ENCODE measurements at regions not wholly inside any gene's neighbourhood (a gene's known extent, or its start where the extent isn't known, plus 50 kb on each side); places are given as distances from the start of the nearest gene placed in this dataset.
"Not testable (repeated sequence)": the region's sequence is repeated elsewhere in the genome, so short reads cannot be mapped to it uniquely, and the experiment has no call there.

DNA sequence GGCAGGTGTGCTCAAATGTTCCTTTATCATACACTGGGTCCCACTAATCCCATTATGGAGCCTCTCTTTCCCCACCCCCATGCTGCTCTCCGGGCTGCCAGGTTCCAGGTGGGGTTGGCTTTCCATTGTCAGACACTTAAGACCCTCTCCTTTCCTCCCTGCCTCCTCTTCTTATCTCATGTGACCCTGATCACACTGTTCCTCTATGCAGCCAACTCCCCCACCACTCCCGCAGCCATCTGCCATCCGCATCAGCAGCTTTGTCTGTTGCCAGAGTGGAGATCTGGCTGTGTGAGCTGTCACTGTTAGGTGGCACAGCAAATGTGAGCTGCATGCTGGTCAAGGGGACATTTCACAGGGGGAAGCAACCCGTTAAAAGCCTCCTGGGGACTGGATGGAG is 391.4 kb downstream of the TNS3 start:
- no peak for DNase-seq (ENCODE audit: low read depth)

DNA sequence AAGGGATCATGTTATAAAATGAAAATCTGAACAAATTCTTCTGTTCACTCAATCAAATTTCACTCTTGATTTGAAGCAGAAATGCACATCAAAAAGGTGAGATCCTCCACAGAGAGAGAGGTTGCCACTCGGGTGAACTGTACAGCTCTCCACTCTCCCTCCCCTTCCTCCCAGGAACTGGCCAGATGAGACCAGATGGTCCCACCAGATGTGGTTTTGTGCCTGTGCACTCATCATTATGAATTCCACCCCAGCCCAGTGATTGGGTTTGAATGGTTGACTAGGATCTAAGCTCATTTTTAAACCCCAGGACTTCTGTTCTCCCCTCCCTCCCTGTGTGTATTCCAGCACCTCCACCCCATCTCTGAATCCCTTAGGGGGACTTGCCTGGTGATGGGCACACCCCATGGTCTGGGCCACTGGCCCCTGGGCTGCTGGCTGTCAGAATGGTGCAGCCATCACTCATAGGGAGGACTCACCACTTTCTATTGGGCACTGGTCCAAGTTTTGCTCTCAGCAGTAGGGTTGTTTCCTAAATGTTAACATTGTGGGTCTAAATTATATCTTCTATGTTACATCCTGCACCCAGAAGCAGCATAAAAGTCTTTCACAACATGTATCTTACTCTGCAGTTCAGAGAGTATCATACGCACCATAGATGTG is 393.1 kb downstream of the TNS3 start:
- DNase-seq (ENCODE audit: low read depth): peak; percentile 9

DNA sequence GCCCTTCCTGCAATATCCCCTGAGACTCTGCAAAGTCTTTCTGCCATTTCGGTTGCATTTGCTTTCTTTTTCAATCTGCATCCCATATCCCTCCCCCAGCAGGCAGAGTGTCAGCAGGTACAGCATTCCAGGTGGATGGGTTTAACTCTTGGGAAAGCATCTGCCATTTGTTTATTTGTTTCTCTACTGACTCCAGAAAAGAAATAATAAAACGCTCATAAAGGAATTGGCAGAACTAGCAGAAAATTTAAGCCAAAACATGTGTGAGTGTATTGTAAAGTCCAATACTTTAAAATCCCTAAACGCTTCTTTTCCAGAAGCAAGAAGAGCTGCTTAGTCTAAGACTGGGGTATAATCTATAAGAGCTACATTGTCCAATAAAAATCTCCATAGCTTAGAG is 393.8 kb downstream of the TNS3 start:
- DNase-seq (ENCODE audit: low read depth): no peak

DNA sequence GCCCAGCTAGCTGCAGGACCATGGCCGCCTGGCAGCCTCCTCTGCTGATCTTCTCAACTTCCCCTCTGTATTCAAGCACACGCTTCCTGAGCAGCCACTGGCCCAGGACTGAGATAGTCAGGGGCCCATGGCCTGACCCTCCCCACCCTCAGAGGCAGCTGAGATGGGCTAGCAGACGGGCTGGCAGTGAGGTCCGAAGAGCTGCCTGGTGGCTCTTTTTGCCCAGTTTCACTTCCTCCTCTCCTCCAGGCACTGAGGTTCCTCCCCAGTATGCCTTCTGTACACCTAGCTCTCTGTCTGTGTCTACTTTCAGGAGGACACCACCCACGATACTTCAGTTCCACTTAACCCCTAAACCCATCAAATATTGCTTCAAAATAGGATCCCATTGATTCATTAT is 395.6 kb downstream of the TNS3 start:
- no peak for DNase-seq (ENCODE audit: low read depth)

DNA sequence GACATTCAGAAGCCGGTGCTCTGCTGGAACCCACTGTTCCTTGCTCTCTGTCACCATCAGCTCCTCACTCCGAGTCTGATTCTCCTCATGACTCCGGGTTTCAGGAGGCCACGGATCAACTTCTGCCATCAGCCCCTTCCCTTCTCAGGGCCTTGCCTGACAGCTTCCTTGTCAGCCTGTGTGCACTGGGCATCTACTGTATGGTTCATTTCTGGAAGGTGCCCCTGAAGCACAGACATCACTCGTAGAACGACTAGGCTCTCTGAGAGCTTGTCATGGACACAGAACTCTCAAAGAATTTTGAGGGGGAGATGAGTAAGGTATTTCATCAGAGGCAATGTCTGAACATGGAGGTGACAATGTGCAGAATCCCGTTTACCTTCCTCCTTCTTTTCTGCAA is 396.1 kb downstream of the TNS3 start:
- DNase-seq (ENCODE audit: low read depth): no peak

DNA sequence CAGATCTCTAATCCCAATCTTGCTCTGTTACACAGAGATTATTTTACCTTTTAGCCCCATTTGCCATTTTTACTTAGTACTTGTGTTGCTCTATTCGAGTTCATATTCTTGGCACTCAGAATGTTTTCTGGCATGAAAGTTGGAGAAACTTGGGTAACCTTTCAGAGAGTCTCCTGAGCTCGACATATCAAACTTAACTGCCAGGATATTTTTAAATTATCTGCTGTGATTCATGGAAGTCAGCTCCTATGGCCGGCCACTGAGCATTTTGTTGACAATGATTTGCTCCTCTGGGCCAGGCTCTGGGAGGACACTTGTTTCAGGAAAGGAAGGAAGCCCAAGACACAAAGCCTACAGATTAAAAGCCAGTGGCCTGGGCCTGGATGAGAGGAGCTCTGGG is 396.7 kb downstream of the TNS3 start:
- no peak for DNase-seq (ENCODE audit: low read depth)

DNA sequence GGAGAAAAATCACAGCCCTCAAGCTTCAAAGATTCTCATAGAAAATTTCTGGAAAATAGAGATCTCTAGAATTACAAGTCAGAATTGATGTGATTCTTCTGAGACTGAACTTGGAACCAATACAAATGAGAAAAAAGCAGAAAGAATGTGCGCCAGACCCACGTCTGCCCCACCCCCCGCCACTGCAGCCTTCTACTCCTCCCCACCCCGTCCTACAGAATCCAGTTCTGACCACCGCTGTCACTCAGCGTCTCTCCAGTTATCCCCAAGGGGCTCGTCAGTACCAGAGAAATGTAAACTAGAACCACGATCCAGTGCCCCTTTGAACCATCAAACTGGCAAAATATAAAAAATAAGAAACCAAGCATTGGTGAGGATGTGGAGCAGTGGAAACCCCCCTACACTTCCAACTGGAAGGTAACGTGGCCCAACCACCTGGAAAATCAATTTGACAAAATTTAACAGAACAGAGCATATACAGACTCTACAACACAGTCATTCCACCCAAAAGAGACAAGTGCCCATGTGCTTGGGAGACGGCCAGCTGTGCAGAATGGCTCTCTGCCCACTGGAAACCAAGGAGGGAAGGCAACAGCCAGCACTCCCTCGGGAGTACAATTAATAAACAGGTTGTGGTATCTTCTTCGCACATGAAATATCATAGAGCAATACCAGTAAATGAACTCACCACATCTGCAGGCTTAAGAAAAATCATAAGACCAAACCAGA is 397.9 kb downstream of the TNS3 start:
- DNase-seq (ENCODE audit: low read depth): no peak

DNA sequence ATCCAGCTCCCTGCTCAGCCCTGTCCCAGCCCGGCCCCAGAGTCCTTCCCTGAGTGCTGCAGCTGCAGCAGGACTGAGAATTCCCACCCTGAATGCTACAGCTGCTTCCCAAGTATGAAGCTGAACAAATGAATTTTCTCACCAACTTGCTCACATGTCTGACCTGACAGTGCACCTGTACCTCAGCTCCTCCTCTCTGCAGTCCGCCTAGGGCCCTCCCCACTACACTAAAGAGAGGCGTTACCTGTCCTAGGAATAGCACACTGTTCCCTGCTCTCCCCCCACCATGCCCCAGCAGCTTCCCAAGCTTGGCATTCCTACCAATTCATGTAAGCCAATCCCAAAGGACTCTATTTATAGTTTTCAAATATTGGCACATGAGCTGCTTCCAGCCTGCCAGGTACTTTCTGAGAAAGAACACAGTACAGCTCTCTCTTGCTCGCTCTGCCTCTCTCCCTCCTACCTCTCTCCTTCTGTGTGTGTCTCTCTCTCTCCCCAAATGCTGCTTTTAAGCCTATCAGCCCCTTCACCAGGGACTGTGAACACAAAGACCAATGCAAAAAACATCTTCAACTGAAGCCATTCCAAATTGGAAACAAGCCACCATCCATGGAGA is 400.1 kb downstream of the TNS3 start:
- no peak for DNase-seq (ENCODE audit: low read depth)

DNA sequence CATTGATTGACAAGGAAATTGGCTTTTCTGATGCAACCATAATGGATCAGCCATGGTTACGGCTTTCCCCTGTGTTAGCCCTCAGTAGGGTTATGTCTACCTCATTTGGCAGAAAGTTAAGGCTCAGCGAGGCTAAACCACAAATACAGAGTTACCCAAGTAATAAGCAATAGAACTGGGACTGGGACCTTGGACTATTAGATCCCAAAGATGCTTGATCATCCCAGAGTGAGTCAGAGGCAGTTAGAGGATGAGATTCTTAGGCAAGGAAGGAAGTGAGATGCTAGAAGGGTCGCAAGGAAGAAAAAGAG is 401.4 kb downstream of the TNS3 start:
- peak; percentile 4 for DNase-seq (ENCODE audit: low read depth)

DNA sequence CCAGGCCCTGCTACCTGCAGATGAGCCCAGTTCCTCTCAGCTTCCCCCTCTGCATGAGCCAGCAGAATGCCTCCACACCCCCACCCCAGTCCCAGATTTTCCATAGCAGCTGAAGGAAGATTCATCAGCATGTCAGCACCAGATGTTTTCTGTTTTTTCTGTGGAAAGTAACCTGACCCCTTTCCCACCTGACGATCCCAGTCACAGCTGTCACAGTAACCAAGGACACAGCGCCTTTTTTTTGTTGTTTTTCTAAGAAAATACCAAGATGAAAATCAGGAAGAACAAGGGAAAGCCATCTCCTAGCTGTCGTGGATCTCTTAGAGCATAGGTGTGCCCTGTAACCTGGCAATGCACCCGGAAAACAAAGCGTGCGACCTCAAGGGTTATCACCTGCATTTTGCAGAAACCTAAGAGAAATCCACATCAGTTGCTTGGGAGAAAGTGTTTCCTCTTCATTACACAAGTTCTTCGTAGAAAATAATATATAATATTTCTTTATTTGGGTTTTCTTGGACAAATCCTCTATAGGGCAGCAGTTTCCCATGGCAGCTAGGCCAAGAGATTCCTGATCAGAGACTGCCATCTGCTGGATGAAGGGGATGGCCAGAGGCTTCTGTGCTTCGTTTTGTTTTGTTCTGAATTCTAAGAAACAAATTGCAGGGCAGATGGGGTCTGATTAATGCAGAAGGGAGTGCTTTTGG is 401.9 kb downstream of the TNS3 start:
- DNase-seq (ENCODE audit: low read depth): peak; percentile 70

DNA sequence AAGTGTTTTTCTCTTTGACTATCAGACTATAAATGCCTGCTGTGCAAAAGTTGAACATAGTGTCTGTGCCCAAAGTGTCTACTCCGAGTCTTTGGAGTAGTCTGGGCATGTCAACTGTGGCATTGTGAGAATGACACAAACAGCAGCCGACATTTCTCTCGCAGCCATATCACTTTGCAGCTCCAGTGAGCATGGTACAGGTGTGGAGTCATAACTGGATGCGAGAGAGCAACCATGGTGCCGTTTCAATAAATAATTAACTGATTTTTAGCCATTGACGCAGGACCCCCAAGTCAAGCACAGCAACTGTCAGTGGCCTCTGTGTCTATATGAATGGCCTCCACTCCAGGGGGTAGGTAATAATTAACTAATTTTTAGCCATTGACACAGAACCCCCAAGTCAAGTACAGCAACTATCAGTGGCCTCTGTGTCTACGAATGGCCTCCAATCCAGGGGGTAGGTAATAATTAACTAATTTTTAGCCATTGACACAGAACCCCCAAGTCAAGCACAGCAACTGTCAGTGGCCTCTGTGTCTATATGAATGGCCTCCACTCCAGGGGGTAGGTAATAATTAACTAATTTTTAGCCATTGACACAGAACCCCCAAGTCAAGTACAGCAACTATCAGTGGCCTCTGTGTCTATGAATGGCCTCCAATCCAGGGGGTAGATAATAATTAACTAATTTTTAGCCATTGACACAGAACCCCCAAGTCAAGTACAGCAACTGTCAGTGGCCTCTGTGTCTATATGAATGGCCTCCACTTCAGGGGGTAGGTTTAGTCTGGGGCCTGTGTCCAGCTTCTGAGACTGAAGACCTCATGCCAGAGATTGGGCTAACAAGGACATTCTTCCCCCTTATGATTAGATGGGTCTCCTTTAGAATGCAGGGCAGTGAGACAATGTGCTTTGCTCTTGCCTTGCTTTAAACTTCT is 409.0 kb downstream of the TNS3 start:
- not testable (repeated sequence) for DNase-seq (ENCODE audit: low read depth)

DNA sequence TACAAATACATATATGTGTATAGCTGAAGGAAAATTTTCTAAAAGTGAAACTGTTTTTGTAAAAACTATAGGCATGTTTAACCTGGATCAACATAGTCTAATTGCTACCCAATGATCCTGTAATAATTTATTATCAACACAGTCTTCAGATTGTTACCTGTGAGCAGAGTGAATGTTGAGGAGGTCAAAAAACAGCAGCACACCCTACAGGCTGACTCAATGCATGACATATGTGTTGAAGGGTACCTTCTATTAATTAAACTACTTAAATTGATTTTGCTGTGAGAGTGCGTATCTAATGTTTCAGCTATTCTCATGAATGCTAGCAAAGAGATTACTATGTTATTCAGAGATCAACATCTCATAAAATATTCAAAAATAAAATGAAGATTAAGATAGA is 411.4 kb downstream of the TNS3 start:
- DNase-seq (ENCODE audit: low read depth): peak; percentile 23

DNA sequence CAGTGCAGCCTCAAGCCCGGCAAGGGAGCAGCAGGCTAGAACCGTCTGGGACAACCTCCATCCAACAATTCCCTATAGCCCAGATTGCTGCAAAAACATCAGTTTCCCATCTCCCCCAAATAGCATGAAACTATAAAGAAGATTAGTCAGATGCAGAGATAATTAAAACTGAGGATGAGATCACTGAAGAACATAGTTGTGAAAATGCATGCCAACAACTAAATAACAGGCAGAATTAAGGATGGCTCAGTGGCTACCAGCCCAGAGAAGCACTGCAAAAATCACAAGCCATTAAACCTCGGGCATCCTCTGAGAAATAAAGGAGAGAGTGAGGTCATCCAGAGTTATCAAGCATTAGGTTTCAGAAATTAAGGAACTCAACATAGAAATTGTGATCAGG is 427.1 kb downstream of the TNS3 start:
- DNase-seq (ENCODE audit: low read depth): peak; percentile 16

DNA sequence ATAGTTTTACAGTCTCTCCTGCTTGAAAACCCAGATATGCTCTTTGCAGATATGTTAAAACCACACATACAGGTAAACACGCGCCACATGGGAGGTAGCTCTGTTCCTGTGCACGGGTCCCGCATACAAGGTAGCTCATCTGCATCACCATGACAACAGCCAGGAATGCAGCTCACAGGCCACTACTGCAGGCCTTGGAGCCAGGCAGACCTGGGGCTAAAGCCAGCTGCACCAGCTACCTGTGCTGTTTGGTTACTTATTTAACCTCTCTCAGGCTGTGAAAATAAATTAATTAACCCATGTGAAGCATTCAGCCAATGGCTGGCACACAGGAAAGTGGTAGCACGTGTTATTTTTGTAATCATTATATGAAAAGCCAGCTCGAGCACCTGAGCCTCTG is 428.3 kb downstream of the TNS3 start:
- DNase-seq (ENCODE audit: low read depth): peak; percentile 29

DNA sequence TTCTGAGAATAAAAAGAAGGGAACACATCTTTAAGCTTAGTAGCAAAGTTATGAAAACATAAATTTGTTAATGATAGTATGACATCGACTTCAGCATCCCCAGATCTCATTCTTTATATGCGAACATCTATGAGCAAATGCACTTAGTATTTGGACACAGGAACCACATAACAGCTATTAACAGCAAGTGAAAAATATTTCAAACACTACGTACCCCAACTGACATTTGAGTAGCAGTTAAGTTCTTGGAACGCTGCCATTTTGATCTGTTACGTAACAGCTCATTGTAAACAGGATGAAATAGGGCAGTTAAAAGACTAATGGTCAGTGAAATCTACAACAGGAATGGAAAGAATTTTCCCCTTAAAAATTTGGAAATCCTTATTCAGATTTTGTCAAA is 428.9 kb downstream of the TNS3 start:
- DNase-seq (ENCODE audit: low read depth): peak; percentile 94

DNA sequence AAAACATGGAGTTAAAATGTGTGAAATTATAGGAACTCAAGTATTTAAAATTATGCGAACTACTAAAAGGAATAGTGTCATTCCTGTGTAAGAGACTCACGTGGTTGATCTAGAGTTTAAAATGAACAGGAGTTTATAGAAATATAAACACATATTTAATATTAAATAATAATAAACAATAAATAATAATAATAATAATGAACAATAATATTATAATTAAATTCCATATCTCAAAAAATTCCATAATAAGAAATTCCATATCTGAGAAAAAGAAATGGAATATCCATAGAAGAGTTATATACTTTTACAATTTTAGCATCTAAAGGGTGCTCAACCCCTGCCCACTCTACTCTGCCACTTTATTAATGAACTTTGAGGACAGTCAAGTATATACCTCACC is 429.6 kb downstream of the TNS3 start:
- DNase-seq (ENCODE audit: low read depth): no peak

DNA sequence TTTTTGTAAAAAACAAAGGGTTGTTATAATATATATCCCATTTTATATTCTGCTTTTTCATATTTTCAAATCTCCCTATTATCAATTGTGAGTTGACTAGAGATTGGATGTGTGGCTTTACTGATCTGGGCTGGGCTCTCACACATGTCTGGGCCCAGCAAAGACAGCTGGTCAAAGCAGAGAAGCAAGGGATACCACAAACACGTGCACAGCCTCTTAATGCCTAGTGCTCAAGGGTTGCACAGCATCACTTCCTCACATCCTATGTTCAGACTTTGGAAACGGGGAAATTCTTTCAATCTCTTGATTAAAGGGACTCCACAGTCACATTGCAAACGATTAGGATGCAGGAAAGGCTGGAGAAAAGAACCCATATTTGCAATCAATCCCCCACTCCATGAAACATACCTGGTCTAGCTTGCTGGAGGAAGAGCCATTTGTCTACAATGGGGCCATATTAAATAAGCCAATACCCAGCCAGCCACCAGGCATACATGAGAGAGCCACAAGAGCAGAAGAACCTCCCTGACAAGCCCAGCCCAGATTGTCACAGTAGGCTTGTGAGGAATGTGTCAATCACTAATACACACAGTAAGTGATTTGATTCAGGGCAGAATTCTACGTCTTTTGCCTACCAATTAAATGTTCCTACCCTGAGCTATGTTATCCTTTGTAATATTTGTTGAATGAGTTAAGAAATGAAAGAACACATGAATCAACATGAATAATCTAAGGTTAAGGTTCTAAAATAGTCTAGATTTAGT is 431.2 kb downstream of the TNS3 start:
- no peak for DNase-seq (ENCODE audit: low read depth)

DNA sequence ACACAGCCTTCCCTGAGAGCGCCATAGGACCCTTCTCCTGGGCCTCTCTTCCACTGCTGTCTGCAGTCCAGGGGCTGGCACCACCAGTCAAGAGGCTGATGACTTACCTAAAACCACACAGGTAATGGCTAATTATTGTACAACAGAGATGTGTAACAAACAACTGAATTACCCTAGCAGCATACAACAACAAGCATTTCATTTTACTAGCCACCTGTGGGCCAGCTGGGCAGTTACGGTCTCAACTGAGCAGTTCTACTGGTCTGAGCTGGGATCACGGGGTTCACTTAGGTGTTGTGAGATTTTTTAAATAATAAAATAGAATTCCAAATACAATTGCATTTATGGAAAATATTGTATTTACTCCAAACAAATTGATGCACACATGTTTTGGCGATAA is 431.9 kb downstream of the TNS3 start:
- DNase-seq (ENCODE audit: low read depth): no peak

DNA sequence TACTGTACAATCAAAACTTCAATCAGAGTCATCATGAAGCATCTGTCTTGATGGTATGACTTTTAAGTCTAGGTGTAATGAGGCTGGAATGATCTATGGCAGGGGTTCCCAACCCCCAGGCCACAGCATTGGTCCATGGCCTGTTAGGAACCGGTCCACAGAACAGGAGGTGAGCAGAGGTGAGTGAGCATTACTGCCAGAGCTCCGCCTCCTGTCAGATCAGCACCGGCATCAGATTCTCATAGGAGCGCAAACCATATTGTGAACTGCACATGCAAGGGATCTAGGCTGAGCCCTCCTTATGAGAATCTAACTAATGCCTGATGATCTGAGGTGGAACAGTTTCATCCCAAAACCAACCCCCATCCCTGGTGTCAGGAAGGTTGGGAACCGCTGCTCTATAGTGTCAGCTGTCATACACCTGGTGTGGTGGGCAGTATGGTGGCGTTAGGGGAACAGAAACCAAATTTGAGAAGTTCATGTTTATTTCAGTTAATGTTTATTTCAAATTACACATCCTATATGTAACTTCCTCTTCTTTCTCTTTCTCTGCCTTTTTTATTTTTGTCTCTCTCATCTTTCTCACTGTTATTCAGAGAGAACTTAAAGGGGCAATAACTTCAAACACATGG is 432.6 kb downstream of the TNS3 start:
- DNase-seq (ENCODE audit: low read depth): no peak

DNA sequence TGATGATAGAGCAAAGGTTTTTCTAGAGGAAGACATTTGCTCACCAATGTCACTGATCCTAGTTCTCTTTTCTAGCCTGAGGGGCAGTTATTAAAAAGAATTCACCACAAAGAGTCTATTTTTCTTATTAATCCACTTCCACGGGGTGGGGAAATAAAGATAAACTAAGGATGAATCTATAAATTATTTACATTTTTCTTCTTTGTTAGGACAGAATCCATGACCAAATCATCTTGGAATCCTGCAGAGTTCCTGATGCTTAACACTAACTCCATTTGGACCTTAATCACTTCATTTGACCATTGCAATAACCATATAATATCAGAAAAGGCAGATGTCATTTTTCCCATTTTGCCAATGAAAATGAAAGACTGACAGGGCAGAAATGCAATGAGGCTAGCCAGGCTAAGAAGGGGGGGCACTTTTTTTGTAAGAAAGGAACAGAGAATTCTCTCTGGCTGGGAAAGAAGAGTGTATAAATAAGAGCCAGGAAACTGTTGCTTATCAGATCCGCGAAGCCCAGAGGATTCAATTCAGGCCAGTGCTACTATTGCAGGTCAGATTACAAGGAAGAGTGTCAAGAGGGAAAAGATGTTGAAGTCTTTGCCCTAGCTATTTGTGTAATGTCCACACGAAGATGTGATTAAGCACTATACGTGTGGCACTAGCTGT is 433.2 kb downstream of the TNS3 start:
- DNase-seq (ENCODE audit: low read depth): peak; percentile 35
